ENCODE measurements at regions not wholly inside any gene's neighbourhood (a gene's known extent, or its start where the extent isn't known, plus 50 kb on each side); places are given as distances from the start of the nearest gene placed in this dataset.
"Not testable (repeated sequence)": the region's sequence is repeated elsewhere in the genome, so short reads cannot be mapped to it uniquely, and the experiment has no call there.

GRCh38 chr3:159739969-159740368 is 248.7 kb upstream of the IL12A start:
- H3K27ac ChIP-seq (ENCODE audit: low read depth in 1 of 2, low read length in 1 of 2), result no peak overlapping the region
- no peak overlapping the region for H3K4me3 ChIP-seq (ENCODE audit: low read length in 2 of 2)
- DNase-seq (ENCODE audit: low read depth in 6 of 9, low spot score in 9 of 9), result no peak
- H3K36me3 ChIP-seq (ENCODE audit: control insufficient read depth in 2 of 2, insufficient read depth in 2 of 2, low read length in 1 of 2), result no peaks in the 10 kb centered on the region
- WGBS, result 88% methylated on average over 2 of the region's 2 CpGs
- no peaks in the 10 kb centered on the region for H3K4me1 ChIP-seq (ENCODE audit: control insufficient read depth in 2 of 2, insufficient read depth in 2 of 2, low read length in 2 of 2)
- no peaks in the 10 kb centered on the region for H3K27me3 ChIP-seq (ENCODE audit: control insufficient read depth in 2 of 2, insufficient read depth in 1 of 2, low read length in 1 of 2)
- no peaks in the 10 kb centered on the region for H3K9me3 ChIP-seq (ENCODE audit: control insufficient read depth in 2 of 2, insufficient read depth in 1 of 2, low read length in 1 of 2)

- Histone ChIP-seq H3K27ac (ENCODE audit: low read depth in 1 of 2, low read length in 1 of 2) (no peak overlapping the region), H3K4me3 (ENCODE audit: low read length in 2 of 2) (no peak overlapping the region), H3K4me1 (ENCODE audit: control insufficient read depth in 2 of 2, insufficient read depth in 2 of 2, low read length in 2 of 2) (no peaks in the 10 kb centered on the region), H3K36me3 (ENCODE audit: control insufficient read depth in 2 of 2, insufficient read depth in 2 of 2, low read length in 1 of 2) (no peaks in the 10 kb centered on the region), H3K27me3 (ENCODE audit: control insufficient read depth in 2 of 2, insufficient read depth in 1 of 2, low read length in 1 of 2) (no peaks in the 10 kb centered on the region), H3K9me3 (ENCODE audit: control insufficient read depth in 2 of 2, insufficient read depth in 1 of 2, low read length in 1 of 2) (no peaks in the 10 kb centered on the region)
- 91% methylated on average over 1 of the region's 1 CpG for whole genome bisulfite sequencing
- no peak for DNase-seq (ENCODE audit: low read depth in 6 of 9, low spot score in 9 of 9)
Observed at GRCh38 chr3:159741281-159741680, 247.4 kb upstream of the IL12A start.

GRCh38 chr3:159748425-159748824 is 240.2 kb upstream of the IL12A start:
- 66% methylated on average over 1 of the region's 1 CpG for WGBS
- Histone ChIP-seq H3K27ac (ENCODE audit: low read depth in 1 of 2, low read length in 1 of 2) (no peak overlapping the region), H3K4me3 (ENCODE audit: low read length in 2 of 2) (no peak overlapping the region), H3K27me3 (ENCODE audit: control insufficient read depth in 2 of 2, insufficient read depth in 1 of 2, low read length in 1 of 2) (no peaks in the 10 kb centered on the region), H3K36me3 (ENCODE audit: control insufficient read depth in 2 of 2, insufficient read depth in 2 of 2, low read length in 1 of 2) (no peaks in the 10 kb centered on the region), H3K4me1 (ENCODE audit: control insufficient read depth in 2 of 2, insufficient read depth in 2 of 2, low read length in 2 of 2) (no peaks in the 10 kb centered on the region), H3K9me3 (ENCODE audit: control insufficient read depth in 2 of 2, insufficient read depth in 1 of 2, low read length in 1 of 2) (no peaks in the 10 kb centered on the region)
- DNase-seq (ENCODE audit: low read depth in 6 of 9, low spot score in 9 of 9), result no peak

- DNase-seq (ENCODE audit: low read depth in 6 of 9, low spot score in 9 of 9), result no peak
- Histone ChIP-seq H3K27ac (ENCODE audit: low read depth in 1 of 2, low read length in 1 of 2) (no peak overlapping the region), H3K4me3 (ENCODE audit: low read length in 2 of 2) (no peak overlapping the region), H3K4me1 (ENCODE audit: control insufficient read depth in 2 of 2, insufficient read depth in 2 of 2, low read length in 2 of 2) (no peaks in the 10 kb centered on the region), H3K9me3 (ENCODE audit: control insufficient read depth in 2 of 2, insufficient read depth in 1 of 2, low read length in 1 of 2) (no peaks in the 10 kb centered on the region), H3K36me3 (ENCODE audit: control insufficient read depth in 2 of 2, insufficient read depth in 2 of 2, low read length in 1 of 2) (no peaks in the 10 kb centered on the region), H3K27me3 (ENCODE audit: control insufficient read depth in 2 of 2, insufficient read depth in 1 of 2, low read length in 1 of 2) (no peaks in the 10 kb centered on the region)
- 96% methylated on average over 4 of the region's 4 CpGs for WGBS
Observed at GRCh38 chr3:159749406-159749805, 239.2 kb upstream of the IL12A start.

GRCh38 chr3:159751146-159751545 is 237.5 kb upstream of the IL12A start:
- Histone ChIP-seq H3K27me3 (ENCODE audit: control insufficient read depth in 2 of 2, insufficient read depth in 1 of 2, low read length in 1 of 2) (no peaks in the 10 kb centered on the region), H3K36me3 (ENCODE audit: control insufficient read depth in 2 of 2, insufficient read depth in 2 of 2, low read length in 1 of 2) (no peaks in the 10 kb centered on the region), H3K9me3 (ENCODE audit: control insufficient read depth in 2 of 2, insufficient read depth in 1 of 2, low read length in 1 of 2) (peaks cover 0 to 6% of the 10 kb centered on the region in 2 donors), H3K4me3 (ENCODE audit: low read length in 2 of 2) (no peak overlapping the region), H3K27ac (ENCODE audit: low read depth in 1 of 2, low read length in 1 of 2) (no peak overlapping the region), H3K4me1 (ENCODE audit: control insufficient read depth in 2 of 2, insufficient read depth in 2 of 2, low read length in 2 of 2) (no peaks in the 10 kb centered on the region)
- DNase-seq (ENCODE audit: low read depth in 6 of 9, low spot score in 9 of 9), result no peak

- Histone ChIP-seq H3K36me3 (ENCODE audit: control insufficient read depth in 2 of 2, insufficient read depth in 2 of 2, low read length in 1 of 2) (no peaks in the 10 kb centered on the region), H3K4me1 (ENCODE audit: control insufficient read depth in 2 of 2, insufficient read depth in 2 of 2, low read length in 2 of 2) (no peaks in the 10 kb centered on the region), H3K9me3 (ENCODE audit: control insufficient read depth in 2 of 2, insufficient read depth in 1 of 2, low read length in 1 of 2) (peaks cover 0 to 6% of the 10 kb centered on the region in 2 donors), H3K27me3 (ENCODE audit: control insufficient read depth in 2 of 2, insufficient read depth in 1 of 2, low read length in 1 of 2) (no peaks in the 10 kb centered on the region), H3K4me3 (ENCODE audit: low read length in 2 of 2) (no peak overlapping the region), H3K27ac (ENCODE audit: low read depth in 1 of 2, low read length in 1 of 2) (no peak overlapping the region)
- WGBS, result 95% methylated on average over 5 of the region's 5 CpGs
- no peak for DNase-seq (ENCODE audit: low read depth in 6 of 9, low spot score in 9 of 9)
Observed at GRCh38 chr3:159751752-159752151, 236.9 kb upstream of the IL12A start.

- not testable (repeated sequence) for DNase-seq (ENCODE audit: low read depth in 6 of 9, low spot score in 9 of 9); H3K27ac ChIP-seq (ENCODE audit: low read depth in 1 of 2, low read length in 1 of 2); H3K4me3 ChIP-seq (ENCODE audit: low read length in 2 of 2); H3K9me3 ChIP-seq (ENCODE audit: control insufficient read depth in 2 of 2, insufficient read depth in 1 of 2, low read length in 1 of 2); H3K36me3 ChIP-seq (ENCODE audit: control insufficient read depth in 2 of 2, insufficient read depth in 2 of 2, low read length in 1 of 2); H3K27me3 ChIP-seq (ENCODE audit: control insufficient read depth in 2 of 2, insufficient read depth in 1 of 2, low read length in 1 of 2); H3K4me1 ChIP-seq (ENCODE audit: control insufficient read depth in 2 of 2, insufficient read depth in 2 of 2, low read length in 2 of 2)
- 88% methylated on average over 5 of the region's 5 CpGs for WGBS
Observed at GRCh38 chr3:159756279-159757207, 232.1 kb upstream of the IL12A start.

- Histone ChIP-seq H3K9me3 (ENCODE audit: control insufficient read depth in 2 of 2, insufficient read depth in 1 of 2, low read length in 1 of 2) (peaks cover 0 to 6% of the 10 kb centered on the region in 2 donors), H3K4me1 (ENCODE audit: control insufficient read depth in 2 of 2, insufficient read depth in 2 of 2, low read length in 2 of 2) (no peaks in the 10 kb centered on the region), H3K27ac (ENCODE audit: low read depth in 1 of 2, low read length in 1 of 2) (no peak overlapping the region), H3K36me3 (ENCODE audit: control insufficient read depth in 2 of 2, insufficient read depth in 2 of 2, low read length in 1 of 2) (no peaks in the 10 kb centered on the region), H3K27me3 (ENCODE audit: control insufficient read depth in 2 of 2, insufficient read depth in 1 of 2, low read length in 1 of 2) (peaks cover 12 to 18% of the 10 kb centered on the region in 2 donors), H3K4me3 (ENCODE audit: low read length in 2 of 2) (no peak overlapping the region)
- WGBS, result 93% methylated on average over 5 of the region's 5 CpGs
- DNase-seq (ENCODE audit: low read depth in 6 of 9, low spot score in 9 of 9), result no peak
Observed at GRCh38 chr3:159757341-159758060, 231.1 kb upstream of the IL12A start.

- peaks cover 0 to 2% of the 10 kb centered on the region in 2 donors for H3K9me3 ChIP-seq (ENCODE audit: control insufficient read depth in 2 of 2, insufficient read depth in 1 of 2, low read length in 1 of 2)
- no peak overlapping the region for H3K4me3 ChIP-seq (ENCODE audit: low read length in 2 of 2)
- H3K27ac ChIP-seq (ENCODE audit: low read depth in 1 of 2, low read length in 1 of 2), result no peak overlapping the region
- peaks cover 7 to 9% of the 10 kb centered on the region in 2 donors for H3K4me1 ChIP-seq (ENCODE audit: control insufficient read depth in 2 of 2, insufficient read depth in 2 of 2, low read length in 2 of 2)
- no peak for DNase-seq (ENCODE audit: low read depth in 6 of 9, low spot score in 9 of 9)
- H3K27me3 ChIP-seq (ENCODE audit: control insufficient read depth in 2 of 2, insufficient read depth in 1 of 2, low read length in 1 of 2), result peaks cover 33 to 43% of the 10 kb centered on the region in 2 donors
- H3K36me3 ChIP-seq (ENCODE audit: control insufficient read depth in 2 of 2, insufficient read depth in 2 of 2, low read length in 1 of 2), result no peaks in the 10 kb centered on the region
Observed at GRCh38 chr3:159760046-159760445, 228.6 kb upstream of the IL12A start.

All from thymus (tissue), 11 donors.